SK-N-SH treated with all-trans-retinoic acid at 6 μM for 48 hours (cell line): ENCODE measurements at regions not wholly inside any gene's neighbourhood (a gene's known extent, or its start where the extent isn't known, plus 50 kb on each side); places are given as distances from the start of the nearest gene placed in this dataset.

Source experiments
- ATAC-seq: fragments of 200-7000 bp; cut with Tn5 transposase; 3 replicates; pipeline ENCODE4 v1.9.1; 2020; ENCODE audit warnings: mild to moderate bottlenecking, moderate library complexity
- BACH2 ChIP-seq: fragments of 250-450 bp; sonication (Bioruptor Pico); IDR thresholded peaks from 2 replicates; pipeline ENCODE4 v1.9.0; 2021; ENCODE audit warnings: mild to moderate bottlenecking, borderline replicate concordance
- CREB5 ChIP-seq: fragments of 250-450 bp; sonication (Bioruptor Pico); IDR thresholded peaks from 2 replicates; pipeline ENCODE4 v1.5.1; 2020; ENCODE audit warnings: low read depth, mild to moderate bottlenecking, moderate library complexity
- CSDC2 ChIP-seq: fragments of 250-450 bp; sonication (Bioruptor Pico); IDR thresholded peaks from 2 replicates; pipeline ENCODE4 v1.5.0; 2020; ENCODE audit warnings: mild to moderate bottlenecking, moderate library complexity
- CSRNP3 ChIP-seq: fragments of 250-450 bp; sonication (Bioruptor Pico); IDR thresholded peaks from 2 replicates; pipeline ENCODE4 v1.5.1; 2021; ENCODE audit warnings: mild to moderate bottlenecking, moderate library complexity
- GLIS3 ChIP-seq: fragments of 250-450 bp; sonication (Bioruptor Pico); IDR thresholded peaks from 2 replicates; pipeline ENCODE4 v1.5.0; 2020; ENCODE audit warnings: mild to moderate bottlenecking, moderate library complexity
- ISL1 ChIP-seq: fragments of 250-450 bp; sonication (Bioruptor Pico); IDR thresholded peaks from 2 replicates; pipeline ENCODE4 v2.1.2; 2022; ENCODE audit warnings: mild to moderate bottlenecking, moderate library complexity
- OSR1 ChIP-seq: fragments of 250-450 bp; sonication (Bioruptor Pico); IDR thresholded peaks from 2 replicates; pipeline ENCODE4 v1.8.0; 2022; ENCODE audit warnings: moderate library complexity, mild to moderate bottlenecking, inconsistent platforms
- PATZ1 ChIP-seq: fragments of 250-450 bp; sonication (Bioruptor Pico); IDR thresholded peaks from 2 replicates; pipeline ENCODE4 v1.8.0; 2020; ENCODE audit warnings: mild to moderate bottlenecking, moderate library complexity, borderline replicate concordance
- POU6F1 ChIP-seq: fragments of 250-450 bp; sonication (Bioruptor Pico); IDR thresholded peaks from 2 replicates; pipeline ENCODE4 v1.8.0; 2021; ENCODE audit warnings: low read depth, mild to moderate bottlenecking, moderate library complexity, borderline replicate concordance
- RARB ChIP-seq: fragments of 250-450 bp; sonication (Bioruptor Pico); IDR thresholded peaks from 2 replicates; pipeline ENCODE4 v1.8.0; 2021; ENCODE audit warnings: mild to moderate bottlenecking, moderate library complexity
- SNAI2 ChIP-seq: fragments of 250-450 bp; sonication (Bioruptor Pico); IDR thresholded peaks from 2 replicates; pipeline ENCODE4 v1.5.0; 2020; ENCODE audit warnings: mild to moderate bottlenecking, moderate library complexity
- TCF4 ChIP-seq: fragments of 250-450 bp; sonication (Bioruptor Pico); IDR thresholded peaks from 2 replicates; pipeline ENCODE4 v1.8.0; 2021; ENCODE audit warnings: mild to moderate bottlenecking, moderate library complexity, borderline replicate concordance
- TOX ChIP-seq: fragments of 250-450 bp; sonication (Bioruptor Pico); IDR thresholded peaks from 2 replicates; pipeline ENCODE4 v1.8.0; 2021; ENCODE audit warnings: mild to moderate bottlenecking, moderate library complexity, borderline replicate concordance
- ZC3H10 ChIP-seq: fragments of 250-450 bp; sonication (Bioruptor Pico); IDR thresholded peaks from 2 replicates; pipeline ENCODE4 v1.5.1; 2021; ENCODE audit warnings: mild to moderate bottlenecking, moderate library complexity
- ZFP3 ChIP-seq: fragments of 250-450 bp; sonication (Bioruptor Pico); IDR thresholded peaks from 2 replicates; pipeline ENCODE4 v1.5.0; 2020; ENCODE audit warnings: mild to moderate bottlenecking, moderate library complexity
- ZFP30 ChIP-seq: fragments of 450-650 bp; formaldehyde crosslinking; IDR thresholded peaks from 2 replicates; pipeline ENCODE4 v1.5.0; 2022; ENCODE audit warnings: mild to moderate bottlenecking, moderate library complexity
- ZNF565 ChIP-seq: fragments of 450-650 bp; formaldehyde crosslinking; conservative IDR thresholded peaks from 2 replicates; pipeline ENCODE4 v1.5.0; 2020; ENCODE audit warnings: low read depth, mild to moderate bottlenecking, moderate library complexity
- ZNF8 ChIP-seq: fragments of 450-650 bp; formaldehyde crosslinking; IDR thresholded peaks from 2 replicates; pipeline ENCODE4 v1.5.0; 2020; ENCODE audit warnings: mild to moderate bottlenecking, moderate library complexity

- TF ChIP-seq TCF4 (no peak), ZFP30 (CRISPR knock-in tag) (no peak), RARB (CRISPR knock-in tag) (no peak), POU6F1 (CRISPR knock-in tag) (no peak)
Measured at GRCh38 chr7:155984609-155985405, 172.5 kb upstream of the SHH start (continued).

- no peak for ATAC-seq
Measured at GRCh38 chr7:155984028-155984580, 171.8 kb upstream of the SHH start.

GRCh38 chr7:155983176-155983815, 171.0 kb upstream of the SHH start:
- no peak for TF ChIP-seq ZNF565 (CRISPR knock-in tag)
- no peak for TF ChIP-seq ZFP3 (CRISPR knock-in tag)
- no peak for TF ChIP-seq GLIS3 (CRISPR knock-in tag)
- ATAC-seq, result no peak

More at GRCh38 chr7:155984028-155984580, 171.8 kb upstream of the SHH start:
- TF ChIP-seq ZNF8 (CRISPR knock-in tag) (no peak), ISL1 (CRISPR knock-in tag) (no peak)

GRCh38 chr7:155981703-155982102, 169.4 kb upstream of the SHH start:
- TF ChIP-seq SNAI2 (CRISPR knock-in tag) (no peak), CSRNP3 (CRISPR knock-in tag) (no peak), ZFP3 (CRISPR knock-in tag) (no peak), TCF4 (no peak), POU6F1 (CRISPR knock-in tag) (no peak), ZNF8 (CRISPR knock-in tag) (no peak), CSDC2 (CRISPR knock-in tag) (no peak), GLIS3 (CRISPR knock-in tag) (no peak), RARB (CRISPR knock-in tag) (no peak), OSR1 (CRISPR knock-in tag) (no peak), ZC3H10 (no peak)

GRCh38 chr7:155980841-155981240, 168.6 kb upstream of the SHH start:
- TF ChIP-seq PATZ1 (CRISPR knock-in tag) (no peak), ISL1 (CRISPR knock-in tag) (no peak), BACH2 (no peak), POU6F1 (CRISPR knock-in tag) (no peak), OSR1 (CRISPR knock-in tag) (no peak), CREB5 (CRISPR knock-in tag) (no peak), ZNF8 (CRISPR knock-in tag) (no peak), GLIS3 (CRISPR knock-in tag) (no peak), TOX (CRISPR knock-in tag) (no peak), CSRNP3 (CRISPR knock-in tag) (no peak), RARB (CRISPR knock-in tag) (no peak), CSDC2 (CRISPR knock-in tag) (no peak), ZFP3 (CRISPR knock-in tag) (no peak), SNAI2 (CRISPR knock-in tag) (no peak), ZFP30 (CRISPR knock-in tag) (no peak)
- no peak for ATAC-seq

More at GRCh38 chr7:155981703-155982102, 169.4 kb upstream of the SHH start:
- no peak for ATAC-seq
